DOHH2 (cell line): ENCODE measurements at regions not wholly inside any gene's neighbourhood (a gene's known extent, or its start where the extent isn't known, plus 50 kb on each side); places are given as distances from the start of the nearest gene placed in this dataset.

ENCODE experiments used
- H3F3A ChIP-seq: fragments of 200-600 bp; sonication (generic), shearing (Covaris generic); 2 replicates; pipeline ENCODE4 v1.6.0; 2016; ENCODE audit warnings: antibody characterized with exemption, mild to moderate bottlenecking; ENCODE audit not compliant: control insufficient read depth, insufficient read depth
- H3K27ac ChIP-seq: fragments of 200-600 bp; sonication (generic); 2 replicates; pipeline ENCODE4 v1.5.1; 2014; ENCODE audit warnings: low read depth, mild to moderate bottlenecking, low read length, moderate library complexity
- H3K27me3 ChIP-seq: fragments of 200-600 bp; sonication (generic); 2 replicates; pipeline ENCODE4 v1.6.1; 2014; ENCODE audit warnings: mild to moderate bottlenecking, low read length, mixed read lengths; ENCODE audit not compliant: control insufficient read depth
- H3K36me3 ChIP-seq: fragments of 200-600 bp; sonication (generic); 2 replicates; pipeline ENCODE4 v1.6.1; 2014; ENCODE audit warnings: mild to moderate bottlenecking, low read length, moderate library complexity, mixed read lengths; ENCODE audit not compliant: control insufficient read depth
- H3K4me1 ChIP-seq: fragments of 200-600 bp; sonication (generic); 2 replicates; pipeline ENCODE4 v1.6.1; 2014; ENCODE audit warnings: mild to moderate bottlenecking, low read length, mixed read lengths; ENCODE audit not compliant: control insufficient read depth
- H3K4me2 ChIP-seq: fragments of 200-600 bp; sonication (generic); 2 replicates; pipeline ENCODE4 v1.6.0; 2014; ENCODE audit warnings: mild to moderate bottlenecking, low read length, moderate library complexity
- H3K4me3 ChIP-seq: fragments of 200-600 bp; sonication (generic); 2 replicates; pipeline ENCODE4 v1.5.1; 2014; ENCODE audit warnings: mild to moderate bottlenecking, low read length, mixed read lengths
- H3K79me2 ChIP-seq: fragments of 200-600 bp; sonication (generic); 2 replicates; pipeline ENCODE4 v1.6.1; 2014; ENCODE audit warnings: mild to moderate bottlenecking, low read length, mixed read lengths; ENCODE audit not compliant: control insufficient read depth
- H3K9me2 ChIP-seq: fragments of 200-600 bp; sonication (generic); replicated peaks from 2 replicates; pipeline ENCODE4 v1.6.1; 2014; ENCODE audit warnings: mild to moderate bottlenecking, low read length, mixed read lengths; ENCODE audit not compliant: control insufficient read depth
- H3K9me3 ChIP-seq: fragments of 200-600 bp; sonication (generic); 2 replicates; pipeline ENCODE4 v1.6.1; 2014; ENCODE audit warnings: antibody characterized with exemption, low read length, mixed read lengths; ENCODE audit not compliant: control insufficient read depth, insufficient read depth
- H4K20me1 ChIP-seq: fragments of 200-600 bp; sonication (generic); 2 replicates; pipeline ENCODE4 v1.6.0; 2014; ENCODE audit warnings: low read depth, mild to moderate bottlenecking, antibody characterized with exemption, low read length, moderate library complexity; ENCODE audit not compliant: control insufficient read depth, insufficient read depth
- EZH2phosphoT487 ChIP-seq: fragments of 200-600 bp; sonication (generic); IDR thresholded peaks from 2 replicates; pipeline ENCODE4 v1.6.1; 2017; ENCODE audit warnings: borderline replicate concordance, mild to moderate bottlenecking, antibody characterized with exemption, low read length, moderate library complexity, mixed read lengths
- TF ChIP-seq, protein P1 (sequence below): fragments of 200-600 bp; sonication (generic); IDR thresholded peaks from one replicate; pipeline ENCODE4 v1.5.1; 2014; ENCODE audit warnings: antibody characterized with exemption, mild to moderate bottlenecking, low read depth, low read length; ENCODE audit not compliant: poor library complexity, severe bottlenecking

DNA sequence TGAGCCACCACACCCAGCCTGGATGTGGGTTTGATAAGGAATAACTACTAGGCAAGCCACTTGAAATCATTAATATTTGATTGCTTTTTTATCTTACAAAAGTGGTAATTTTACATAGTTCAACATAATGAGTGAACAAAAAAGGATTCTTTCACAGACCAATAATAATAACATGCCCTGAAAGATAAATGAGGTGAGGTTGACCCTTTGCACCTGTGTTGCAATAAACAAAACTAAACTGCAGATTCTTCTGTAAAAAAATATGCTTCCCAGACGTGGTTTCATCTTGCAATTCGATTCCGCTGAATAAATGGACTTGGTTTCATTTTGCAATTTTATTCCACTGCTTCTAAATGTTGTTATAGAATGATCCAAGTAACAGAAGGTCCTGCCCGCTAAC lies 1514.9 kb upstream of the TMEM132C start:
- H3K4me1 ChIP-seq: no peaks in the 10 kb centered on the region
- H3K4me2 ChIP-seq: no peak overlapping the region
- H3K4me3 ChIP-seq: no peak overlapping the region
- no peaks in the 10 kb centered on the region for H4K20me1 ChIP-seq
- H3F3A ChIP-seq: no peaks in the 10 kb centered on the region
- H3K27me3 ChIP-seq: no peaks in the 10 kb centered on the region
- no peak for TF ChIP-seq EZH2phosphoT487
- TF ChIP-seq, protein P1, sequence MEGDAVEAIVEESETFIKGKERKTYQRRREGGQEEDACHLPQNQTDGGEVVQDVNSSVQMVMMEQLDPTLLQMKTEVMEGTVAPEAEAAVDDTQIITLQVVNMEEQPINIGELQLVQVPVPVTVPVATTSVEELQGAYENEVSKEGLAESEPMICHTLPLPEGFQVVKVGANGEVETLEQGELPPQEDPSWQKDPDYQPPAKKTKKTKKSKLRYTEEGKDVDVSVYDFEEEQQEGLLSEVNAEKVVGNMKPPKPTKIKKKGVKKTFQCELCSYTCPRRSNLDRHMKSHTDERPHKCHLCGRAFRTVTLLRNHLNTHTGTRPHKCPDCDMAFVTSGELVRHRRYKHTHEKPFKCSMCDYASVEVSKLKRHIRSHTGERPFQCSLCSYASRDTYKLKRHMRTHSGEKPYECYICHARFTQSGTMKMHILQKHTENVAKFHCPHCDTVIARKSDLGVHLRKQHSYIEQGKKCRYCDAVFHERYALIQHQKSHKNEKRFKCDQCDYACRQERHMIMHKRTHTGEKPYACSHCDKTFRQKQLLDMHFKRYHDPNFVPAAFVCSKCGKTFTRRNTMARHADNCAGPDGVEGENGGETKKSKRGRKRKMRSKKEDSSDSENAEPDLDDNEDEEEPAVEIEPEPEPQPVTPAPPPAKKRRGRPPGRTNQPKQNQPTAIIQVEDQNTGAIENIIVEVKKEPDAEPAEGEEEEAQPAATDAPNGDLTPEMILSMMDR: no peak
- H3K79me2 ChIP-seq: no peaks in the 10 kb centered on the region
- H3K9me3 ChIP-seq: no peaks in the 10 kb centered on the region
- no peaks in the 10 kb centered on the region for H3K9me2 ChIP-seq
- no peak overlapping the region for H3K27ac ChIP-seq
- no peaks in the 10 kb centered on the region for H3K36me3 ChIP-seq

DNA sequence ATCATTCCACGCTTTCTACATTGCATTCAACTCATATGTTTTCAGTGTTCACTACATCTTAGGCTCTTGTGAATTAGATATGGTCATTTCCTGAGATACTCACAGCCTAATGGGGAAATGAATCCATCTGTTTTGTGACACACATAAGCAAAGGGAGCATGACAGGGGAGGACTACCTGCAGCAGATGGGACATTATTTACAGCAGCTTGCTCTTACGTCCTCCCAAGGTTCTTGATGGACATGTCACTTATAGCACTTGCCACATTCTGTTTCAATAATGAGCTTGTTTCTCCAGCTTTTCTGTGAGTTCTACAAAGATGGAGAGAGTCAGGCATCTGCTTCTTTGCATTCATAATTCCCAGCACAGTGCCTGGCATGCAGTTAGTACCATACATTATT lies 1509.6 kb upstream of the TMEM132C start:
- H3K36me3 ChIP-seq: no peaks in the 10 kb centered on the region
- no peaks in the 10 kb centered on the region for H3K4me1 ChIP-seq
- no peaks in the 10 kb centered on the region for H3F3A ChIP-seq
- no peaks in the 10 kb centered on the region for H3K9me2 ChIP-seq
- H3K4me3 ChIP-seq: no peak overlapping the region
- H3K79me2 ChIP-seq: no peaks in the 10 kb centered on the region
- no peaks in the 10 kb centered on the region for H4K20me1 ChIP-seq
- H3K27ac ChIP-seq: no peak overlapping the region
- H3K4me2 ChIP-seq: no peak overlapping the region
- no peak for TF ChIP-seq EZH2phosphoT487
- TF ChIP-seq, protein P1: no peak
- no peaks in the 10 kb centered on the region for H3K27me3 ChIP-seq
- H3K9me3 ChIP-seq: no peaks in the 10 kb centered on the region

DNA sequence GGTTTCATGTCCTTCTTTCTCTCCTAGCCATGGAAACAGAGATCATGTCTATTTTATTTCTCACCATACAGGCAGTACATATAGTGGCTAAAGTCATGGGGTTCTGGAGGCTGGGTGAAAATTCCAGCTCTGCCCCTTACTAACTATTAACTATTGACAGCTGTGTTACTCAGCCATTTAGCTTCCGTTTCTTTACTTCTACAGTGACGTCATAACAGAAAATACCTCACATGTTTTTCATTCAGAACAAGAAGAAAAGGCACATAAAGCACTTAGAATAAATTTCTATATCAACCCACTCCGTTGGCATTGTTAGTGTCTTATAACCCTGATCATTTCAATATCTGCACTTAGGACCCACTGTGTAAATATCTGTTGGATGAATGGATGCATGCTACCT lies 1506.9 kb upstream of the TMEM132C start:
- H3K27me3 ChIP-seq: no peaks in the 10 kb centered on the region
- H3K9me2 ChIP-seq: no peaks in the 10 kb centered on the region
- no peaks in the 10 kb centered on the region for H4K20me1 ChIP-seq
- no peaks in the 10 kb centered on the region for H3K4me1 ChIP-seq
- TF ChIP-seq, protein P1: no peak
- no peak for TF ChIP-seq EZH2phosphoT487
- H3F3A ChIP-seq: no peaks in the 10 kb centered on the region
- peaks cover 6% of the 10 kb centered on the region; the same call in 1 of the 2 replicates for H3K9me3 ChIP-seq
- H3K36me3 ChIP-seq: no peaks in the 10 kb centered on the region
- H3K79me2 ChIP-seq: no peaks in the 10 kb centered on the region
- H3K27ac ChIP-seq: no peak overlapping the region
- no peak overlapping the region for H3K4me3 ChIP-seq
- H3K4me2 ChIP-seq: no peak overlapping the region

DNA sequence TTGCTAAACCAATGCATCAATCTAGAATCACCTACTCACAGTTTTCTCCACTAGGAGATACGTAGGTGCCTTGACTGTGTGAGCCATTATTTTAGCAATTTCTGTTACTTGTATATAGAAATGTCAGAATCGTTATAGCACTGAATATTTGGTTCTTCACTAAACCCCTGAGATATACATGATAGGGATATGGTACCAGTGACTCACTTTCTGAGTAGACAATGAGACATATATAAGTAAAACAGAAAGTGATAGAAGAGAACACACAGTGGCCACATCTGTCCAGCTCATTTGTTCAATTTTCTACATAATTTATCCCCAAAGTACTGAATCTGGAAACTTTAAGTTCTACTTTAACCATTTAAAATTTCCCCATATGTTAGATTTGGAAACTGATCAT lies 1505.5 kb upstream of the TMEM132C start:
- no peak for TF ChIP-seq EZH2phosphoT487
- TF ChIP-seq, protein P1: no peak
- no peaks in the 10 kb centered on the region for H3K36me3 ChIP-seq

More for the DNA sequence above, 1505.5 kb upstream of the TMEM132C start:
- Histone ChIP-seq H3K27me3 (no peaks in the 10 kb centered on the region), H4K20me1 (no peaks in the 10 kb centered on the region), H3K4me3 (no peak overlapping the region), H3K4me2 (no peak overlapping the region), H3K27ac (no peak overlapping the region), H3K9me2 (no peaks in the 10 kb centered on the region), H3K4me1 (no peaks in the 10 kb centered on the region), H3K79me2 (no peaks in the 10 kb centered on the region), H3F3A (no peaks in the 10 kb centered on the region), H3K9me3 (peaks cover 10% of the 10 kb centered on the region; the same call in 1 of the 2 replicates)
